ENCODE measurements at regions not wholly inside any gene's neighbourhood (a gene's known extent, or its start where the extent isn't known, plus 50 kb on each side); places are given as distances from the start of the nearest gene placed in this dataset.

DNA sequence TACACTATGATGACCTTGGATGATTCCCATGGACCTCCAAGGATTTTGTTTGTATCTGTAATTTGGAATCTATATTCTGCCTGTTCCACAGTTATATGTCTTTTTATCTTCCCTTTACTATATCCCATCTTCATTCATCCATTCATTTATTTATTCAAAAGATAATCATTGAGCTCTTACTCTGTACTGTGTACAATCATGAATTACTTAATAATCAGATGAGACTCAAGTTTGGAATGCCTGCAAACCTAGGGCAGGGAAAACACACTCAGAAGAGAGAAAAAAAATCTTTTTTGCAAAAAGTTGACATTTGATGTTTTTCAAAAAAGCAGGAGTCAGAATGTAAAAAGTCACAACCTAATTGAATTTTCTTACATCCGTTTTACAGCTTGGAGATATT is 170.2 kb upstream of the GNAI1 start:
- Histone ChIP-seq H3K27me3 (no peaks in the 10 kb centered on the region), H3K4me3 (no peak overlapping the region), H3K9me3 (no peaks in the 10 kb centered on the region), H3K27ac (no peak overlapping the region), H3K4me1 (no peaks in the 10 kb centered on the region), H3K36me3 (no peaks in the 10 kb centered on the region), H3K9ac (ENCODE audit: low read depth in 2 of 2, low read length in 2 of 2) (no peak overlapping the region)
- DNase-seq = no peak
- intact Hi-C loops (cut with DNase I) = no loop called here
- no peak for TF ChIP-seq CTCF (IDR thresholded peaks at IDR 0.05)

DNA sequence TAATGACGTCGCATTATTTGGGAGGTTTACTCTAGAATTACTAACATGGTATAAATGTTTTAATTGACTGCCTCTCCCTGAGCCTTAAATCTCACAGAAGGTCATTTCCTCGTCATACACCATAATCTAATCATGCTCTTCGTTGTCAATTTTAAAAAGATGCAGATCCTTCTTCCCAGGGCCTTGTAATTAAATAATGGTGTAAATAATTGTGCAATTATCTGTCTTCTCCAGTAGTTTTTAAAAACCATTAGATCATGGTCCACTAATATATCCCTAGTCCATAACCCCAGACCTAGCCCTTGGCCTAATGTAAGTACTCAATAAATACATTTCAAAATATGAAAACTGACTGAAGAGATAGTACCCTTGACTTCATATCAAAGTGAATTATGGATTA is 181.5 kb upstream of the GNAI1 start:
- Histone ChIP-seq H3K27me3 (no peaks in the 10 kb centered on the region), H3K36me3 (no peaks in the 10 kb centered on the region), H3K4me1 (no peaks in the 10 kb centered on the region), H3K27ac (no peak overlapping the region), H3K4me3 (no peak overlapping the region), H3K9me3 (no peaks in the 10 kb centered on the region), H3K9ac (ENCODE audit: low read depth in 2 of 2, low read length in 2 of 2) (no peak overlapping the region)
- DNase-seq = no peak
- TF ChIP-seq CTCF (IDR thresholded peaks at IDR 0.05) = no peak
- intact Hi-C loops (cut with DNase I) = no loop called here

DNA sequence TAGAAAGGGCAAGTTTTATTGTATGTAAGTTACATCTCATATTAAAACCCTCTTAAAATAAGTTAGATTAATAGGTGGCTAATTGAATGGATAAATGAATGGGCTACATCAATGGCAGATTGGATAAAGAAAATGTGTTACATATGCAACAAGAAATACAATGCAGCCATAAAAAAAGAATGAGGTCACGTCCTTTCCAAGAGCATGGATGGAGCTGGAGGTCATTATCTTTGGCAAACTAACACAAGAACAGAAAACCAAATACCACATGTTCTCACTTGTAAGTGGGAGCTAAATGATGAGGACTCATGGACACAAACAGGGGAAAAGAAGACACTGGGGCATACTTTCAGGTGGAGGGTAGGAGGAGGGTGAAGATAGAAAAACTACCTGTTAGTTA is 182.2 kb upstream of the GNAI1 start:
- intact Hi-C loops (cut with DNase I) = no loop called here

DNA sequence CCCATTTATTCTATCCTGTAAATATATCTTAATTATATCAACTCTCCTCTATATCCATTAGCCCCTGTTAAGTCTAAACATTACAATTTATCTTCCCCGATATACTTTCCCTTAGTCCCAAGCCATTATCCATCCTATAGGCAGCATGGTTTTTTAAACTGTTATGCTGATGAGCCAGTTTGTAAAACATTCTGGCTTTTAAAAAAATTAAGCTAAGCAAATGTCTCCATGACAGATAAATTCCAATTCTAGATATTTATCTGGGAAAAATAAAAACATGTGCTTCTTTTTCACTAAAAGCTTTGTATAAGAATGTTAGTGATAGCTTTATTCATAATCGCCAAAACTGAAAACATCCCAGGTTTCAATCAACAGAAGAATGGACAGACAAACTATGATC is 183.2 kb upstream of the GNAI1 start:
- Histone ChIP-seq H3K36me3 (no peaks in the 10 kb centered on the region), H3K27me3 (no peaks in the 10 kb centered on the region), H3K4me1 (no peaks in the 10 kb centered on the region), H3K27ac (no peak overlapping the region), H3K4me3 (no peak overlapping the region), H3K9ac (ENCODE audit: low read depth in 2 of 2, low read length in 2 of 2) (no peak overlapping the region), H3K9me3 (no peaks in the 10 kb centered on the region)
- intact Hi-C loops (cut with DNase I) = no loop called here
- TF ChIP-seq CTCF (IDR thresholded peaks at IDR 0.05) = no peak
- DNase-seq = no peak

More for the DNA sequence above, 182.2 kb upstream of the GNAI1 start:
- Histone ChIP-seq H3K36me3 (no peaks in the 10 kb centered on the region), H3K4me3 (no peak overlapping the region), H3K4me1 (no peaks in the 10 kb centered on the region), H3K27ac (no peak overlapping the region), H3K27me3 (no peaks in the 10 kb centered on the region), H3K9me3 (no peaks in the 10 kb centered on the region), H3K9ac (ENCODE audit: low read depth in 2 of 2, low read length in 2 of 2) (no peak overlapping the region)
- no peak for TF ChIP-seq CTCF (IDR thresholded peaks at IDR 0.05)
- no peak for DNase-seq

- Histone ChIP-seq H3K27me3 (no peaks in the 10 kb centered on the region), H3K36me3 (no peaks in the 10 kb centered on the region), H3K4me1 (no peaks in the 10 kb centered on the region), H3K9ac (ENCODE audit: low read depth in 2 of 2, low read length in 2 of 2) (no peak overlapping the region), H3K9me3 (no peaks in the 10 kb centered on the region), H3K4me3 (no peak overlapping the region), H3K27ac (no peak overlapping the region)
- intact Hi-C loops (cut with DNase I) = no loop called here
- TF ChIP-seq CTCF (IDR thresholded peaks at IDR 0.05) = no peak
- DNase-seq = no peak
These were observed 184.9 kb upstream of the GNAI1 start for GRCh38 chr7:79949778-79950177.

Data from colonic mucosa (tissue), 4 donors.